HepG2 (cell line): ENCODE measurements at regions not wholly inside any gene's neighbourhood (a gene's known extent, or its start where the extent isn't known, plus 50 kb on each side); places are given as distances from the start of the nearest gene placed in this dataset.

ENCODE experiments used
- ATAC-seq: fragments of 200-7000 bp; cut with Tn5 transposase; 3 replicates; pipeline ENCODE4 v1.9.1; 2020; ENCODE audit warnings: mild to moderate bottlenecking, moderate library complexity
- BruUV-seq: library from RNA; stranded (reverse); fragments of 400-500 nt; replicated peaks from 2 replicates; lab custom pipeline; 2021; lab: Mats Ljungman, UMichigan
- CTCF ChIA-PET: fragments of 300-600 bp; formaldehyde crosslinking; extraction: SDS; loops from one replicate; lab custom pipeline; 2021; ENCODE audit warnings: low total read pairs, inconsistent platforms, low intra/inter-chr PET ratio; lab: Yijun Ruan, JAX
- POLR2A ChIA-PET: fragments of 350-600 bp; sonication (Branson Sonifier 250); formaldehyde crosslinking; loops from one replicate; lab custom pipeline; 2020; ENCODE audit warnings: antibody characterized with exemption, inconsistent platforms; lab: Yijun Ruan, JAX
- DNase-seq: peaks from one replicate; pipeline ENCODE4 v3.0.0-alpha.2; 2015; ENCODE audit warnings: low spot score
- FAIRE-seq: peaks from 3 replicates; lab custom pipeline; 2011; peaks lifted over from hg19 to GRCh38; lab: Jason Lieb, UNC
- H2AFZ ChIP-seq: one replicate; pipeline ENCODE4 v1.6.1; 2011; ENCODE audit warnings: low read length, inconsistent platforms
- H3K27ac ChIP-seq: fragments of 300-600 bp; 3 replicates; pipeline ENCODE4 v1.8.0; 2011; ENCODE audit warnings: mixed run types, mild to moderate bottlenecking, mixed read lengths, low read length, inconsistent platforms; ENCODE audit not compliant: insufficient read depth; ENCODE audit errors: extremely low read length
- H3K27me3 ChIP-seq, 2 experiments: fragments of 200-600 bp in 1 of 2; 2 replicates in 1 of 2; 3 replicates in 1 of 2; pipeline versions ENCODE4 v1.6.0 to v1.8.0; 2011; ENCODE audit warnings: low read length in 2 of 2, mild to moderate bottlenecking in 2 of 2, moderate library complexity in 2 of 2, inconsistent platforms in 1 of 2; ENCODE audit not compliant: insufficient read depth in 2 of 2, control insufficient read depth in 1 of 2
- H3K36me3 ChIP-seq, 2 experiments: fragments of 200-600 bp in 1 of 2; replicated peaks in 1 of 2; 2 replicates in 1 of 2; 3 replicates in 1 of 2; pipeline versions ENCODE4 v1.5.1 to v1.8.0; 2011; ENCODE audit warnings: low read length in 2 of 2, inconsistent platforms in 1 of 2; ENCODE audit not compliant: insufficient read depth in 2 of 2, control insufficient read depth in 1 of 2
- H3K4me1 ChIP-seq: 2 replicates; pipeline ENCODE4 v1.5.1; 2012; ENCODE audit warnings: low read length, inconsistent platforms; ENCODE audit not compliant: insufficient read depth
- H3K4me2 ChIP-seq: 2 replicates; pipeline ENCODE4 v1.6.0; 2011; ENCODE audit warnings: low read depth, low read length, inconsistent platforms
- H3K4me3 ChIP-seq, 3 experiments: fragments of 200-600 bp in 1 of 3; sonication (generic), shearing (Covaris generic) in 1 of 3; replicated peaks in 1 of 3; 2 replicates each; pipeline ENCODE4 v1.5.1; 2011 to 2016; ENCODE audit warnings: low read length in 3 of 3, inconsistent platforms in 2 of 3, low read depth in 2 of 3, mild to moderate bottlenecking in 2 of 3, control low read depth in 1 of 3, mixed read lengths in 1 of 3; ENCODE audit not compliant: insufficient read depth in 1 of 3
- H3K79me2 ChIP-seq: one replicate; pipeline ENCODE4 v1.6.1; 2011; ENCODE audit warnings: low read length, inconsistent platforms; ENCODE audit not compliant: insufficient read depth
- H3K9ac ChIP-seq: 2 replicates; pipeline ENCODE4 v1.6.0; 2011; ENCODE audit warnings: mild to moderate bottlenecking, low read depth, low read length, inconsistent platforms; ENCODE audit not compliant: insufficient read depth
- H3K9me3 ChIP-seq: 2 replicates; pipeline ENCODE4 v1.5.1; 2012; ENCODE audit warnings: mild to moderate bottlenecking, low read length
- H4K20me1 ChIP-seq: 2 replicates; pipeline ENCODE4 v1.6.0; 2011; ENCODE audit warnings: inconsistent platforms, mild to moderate bottlenecking, low read length, moderate library complexity; ENCODE audit not compliant: insufficient read depth
- FOSL1 ChIP-seq: sonication (generic); formaldehyde crosslinking; IDR thresholded peaks from 2 replicates; pipeline ENCODE4 v1.9.0; 2021; ENCODE audit warnings: missing genetic modification reagents, borderline replicate concordance
- HIVEP1 ChIP-seq: sonication (generic); formaldehyde crosslinking; IDR thresholded peaks from 2 replicates; pipeline ENCODE4 v1.4.0; 2020; ENCODE audit warnings: mild to moderate bottlenecking, missing genetic modification reagents
- LCORL ChIP-seq, 2 experiments: fragments of 450-650 bp in 1 of 2; sonication (generic) in 1 of 2; formaldehyde crosslinking in 1 of 2; IDR thresholded peaks; 2 replicates each; pipeline versions ENCODE4 v1.5.0 to v1.6.1; 2017 to 2020; ENCODE audit warnings: antibody characterized with exemption in 1 of 2, missing genetic modification reagents in 1 of 2
- PATZ1 ChIP-seq: sonication (generic); formaldehyde crosslinking; IDR thresholded peaks from 2 replicates; pipeline ENCODE4 v1.4.0; 2020; ENCODE audit warnings: missing genetic modification reagents
- SATB2 ChIP-seq: sonication (generic); formaldehyde crosslinking; IDR thresholded peaks from 2 replicates; pipeline ENCODE4 v1.5.0; 2020; ENCODE audit warnings: missing genetic modification reagents
- SP2 ChIP-seq: sonication (generic); formaldehyde crosslinking; IDR thresholded peaks from 2 replicates; pipeline ENCODE4 v1.5.1; 2020; ENCODE audit warnings: mild to moderate bottlenecking, missing genetic modification reagents
- TGIF2 ChIP-seq: IDR thresholded peaks from 2 replicates; pipeline ENCODE4 v1.6.1; 2016; ENCODE audit warnings: control low read depth, missing compliant biosample characterization
- ZBTB7A ChIP-seq: sonication (generic); formaldehyde crosslinking; IDR thresholded peaks from 2 replicates; pipeline ENCODE4 v1.8.0; 2022; ENCODE audit warnings: mild to moderate bottlenecking, missing genetic modification reagents
- ZNF616 ChIP-seq: sonication (generic); formaldehyde crosslinking; IDR thresholded peaks from 2 replicates; pipeline ENCODE4 v1.5.0; 2020; ENCODE audit warnings: low read depth, mild to moderate bottlenecking, missing genetic modification reagents
- ZNF670 ChIP-seq: sonication (generic); formaldehyde crosslinking; IDR thresholded peaks from 2 replicates; pipeline ENCODE4 v1.8.0; 2022; ENCODE audit warnings: mild to moderate bottlenecking, missing genetic modification reagents, borderline replicate concordance
- WGBS: methylation state at CpG from one replicate; pipeline ENCODE4 v1.1.6; 2017; ENCODE audit warnings: low lambda C conversion rate; 5-methylcytosine and 5-hydroxymethylcytosine counted together
- in situ Hi-C: cut with HindIII; loops from 2 replicates; pipeline ENCODE4 v1.10.0; 2017; ENCODE audit warnings: low pct_unique_long_range_greater_than_20kb; ENCODE audit not compliant: extremely low pct_ligation_motif_present
- intact Hi-C: fragments of 100-400 bp; cut with micrococcal nuclease; formaldehyde crosslinking; loops from one replicate; pipeline ENCODE4 v1.10.0; 2022; ENCODE audit not compliant: unreplicated experiment
- TF ChIP-seq, protein P1 (sequence below): sonication (generic); formaldehyde crosslinking; conservative IDR thresholded peaks from 2 replicates; pipeline ENCODE4 v1.4.0; 2020; ENCODE audit warnings: missing genetic modification reagents

GRCh38 chr15:98493966-98494511 lies 154.3 kb upstream of the IGF1R start:
- 11% methylated on average over 5 of the region's 5 CpGs for WGBS
- H4K20me1 ChIP-seq, result no peaks in the 10 kb centered on the region
- ChIA-PET CTCF (no interaction called here), POLR2A (no interaction called here)
- in situ Hi-C loops (no loop called here), intact Hi-C loops (no loop called here)
- FAIRE-seq (no peak), ATAC-seq (no peak), DNase-seq (no peak)
- TF ChIP-seq ZNF670 (CRISPR knock-in tag), result no peak
- TF ChIP-seq ZNF616, result no peak
- TF ChIP-seq LCORL (IDR thresholded peaks at IDR 0.05), result peak; percentile 51; the same call in 1 of the 2 replicates
- TF ChIP-seq LCORL (CRISPR knock-in tag; IDR thresholded peaks at IDR 0.05), result no peak
- H3K9me3 ChIP-seq, result no peaks in the 10 kb centered on the region
- no peak overlapping the region for H3K4me2 ChIP-seq
- no peaks in the 10 kb centered on the region for H3K36me3 ChIP-seq
- H3K4me3 ChIP-seq, result no peak overlapping the region
- BruUV-seq, result no TSS peak
- H2AFZ ChIP-seq, result no peak overlapping the region
- peaks cover 0 to 1% of the 10 kb centered on the region in 2 experiments; a peak in 1 of 5 replicates for H3K27me3 ChIP-seq
- no peaks in the 10 kb centered on the region for H3K79me2 ChIP-seq
- no peaks in the 10 kb centered on the region for H3K4me1 ChIP-seq
- H3K27ac ChIP-seq, result no peak overlapping the region
- H3K9ac ChIP-seq, result no peak overlapping the region

DNA sequence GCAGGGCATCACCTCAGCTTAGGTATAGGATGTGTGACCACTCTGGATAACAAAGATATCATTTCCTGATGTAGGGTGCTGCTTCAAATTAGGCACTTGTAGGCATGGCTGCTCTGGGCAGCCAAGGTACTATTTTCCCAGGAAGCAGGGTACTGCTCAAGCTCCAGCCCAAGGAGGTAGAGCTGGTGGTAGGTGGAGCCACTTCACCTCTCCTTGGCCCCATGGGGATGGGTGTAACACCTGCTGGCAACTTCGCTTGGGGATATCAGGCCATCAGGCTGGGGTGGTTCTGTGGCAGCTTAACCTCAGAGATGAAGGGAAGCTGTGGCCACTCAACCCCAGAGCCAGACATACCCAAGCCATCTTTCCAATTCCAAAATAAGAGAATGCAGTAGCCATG lies 147.1 kb upstream of the IGF1R start:
- H3K79me2 ChIP-seq, result no peaks in the 10 kb centered on the region
- CTCF ChIA-PET, result no interaction called here
- ATAC-seq, result no peak
- no peaks in the 10 kb centered on the region for H3K4me1 ChIP-seq
- H3K9me3 ChIP-seq, result no peaks in the 10 kb centered on the region
- H3K9ac ChIP-seq, result no peak overlapping the region
- in situ Hi-C loops (no loop called here), intact Hi-C loops (no loop called here)
- no CpG with 5 or more reads among the region's 1 CpG for WGBS
- no peak for FAIRE-seq
- BruUV-seq, result no TSS peak
- no peak overlapping the region for H3K4me2 ChIP-seq
- H3K27ac ChIP-seq, result no peak overlapping the region
- H3K27me3 ChIP-seq, result peaks cover 11 to 54% of the 10 kb centered on the region in 2 experiments; a peak in 4 of 5 replicates
- no peaks in the 10 kb centered on the region for H4K20me1 ChIP-seq
- POLR2A ChIA-PET, result no interaction called here
- H3K36me3 ChIP-seq, result no peaks in the 10 kb centered on the region
- H3K4me3 ChIP-seq, result no peak overlapping the region
- H2AFZ ChIP-seq, result no peak overlapping the region
- DNase-seq, result no peak
- TF ChIP-seq ZBTB7A (CRISPR knock-in tag) (no peak), PATZ1 (no peak), SP2 (no peak), TGIF2 (CRISPR knock-in tag) (no peak), FOSL1 (CRISPR knock-in tag) (no peak), HIVEP1 (CRISPR knock-in tag) (no peak), ZNF616 (no peak), SATB2 (no peak)
- TF ChIP-seq, protein P1, sequence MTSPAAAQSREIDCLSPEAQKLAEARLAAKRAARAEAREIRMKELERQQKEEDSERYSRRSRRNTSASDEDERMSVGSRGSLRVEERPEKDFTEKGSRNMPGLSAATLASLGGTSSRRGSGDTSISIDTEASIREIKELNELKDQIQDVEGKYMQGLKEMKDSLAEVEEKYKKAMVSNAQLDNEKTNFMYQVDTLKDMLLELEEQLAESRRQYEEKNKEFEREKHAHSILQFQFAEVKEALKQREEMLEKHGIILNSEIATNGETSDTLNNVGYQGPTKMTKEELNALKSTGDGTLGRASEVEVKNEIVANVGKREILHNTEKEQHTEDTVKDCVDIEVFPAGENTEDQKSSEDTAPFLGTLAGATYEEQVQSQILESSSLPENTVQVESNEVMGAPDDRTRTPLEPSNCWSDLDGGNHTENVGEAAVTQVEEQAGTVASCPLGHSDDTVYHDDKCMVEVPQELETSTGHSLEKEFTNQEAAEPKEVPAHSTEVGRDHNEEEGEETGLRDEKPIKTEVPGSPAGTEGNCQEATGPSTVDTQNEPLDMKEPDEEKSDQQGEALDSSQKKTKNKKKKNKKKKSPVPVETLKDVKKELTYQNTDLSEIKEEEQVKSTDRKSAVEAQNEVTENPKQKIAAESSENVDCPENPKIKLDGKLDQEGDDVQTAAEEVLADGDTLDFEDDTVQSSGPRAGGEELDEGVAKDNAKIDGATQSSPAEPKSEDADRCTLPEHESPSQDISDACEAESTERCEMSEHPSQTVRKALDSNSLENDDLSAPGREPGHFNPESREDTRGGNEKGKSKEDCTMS, result no peak
